SK-N-SH (cell line): ENCODE measurements at regions not wholly inside any gene's neighbourhood (a gene's known extent, or its start where the extent isn't known, plus 50 kb on each side); places are given as distances from the start of the nearest gene placed in this dataset.

Experiments
- CTCF ChIA-PET: fragments of 300-600, 350-600 bp; formaldehyde crosslinking; extraction: SDS; loops from one replicate; lab custom pipeline; 2021; lab: Yijun Ruan, JAX
- POLR2A ChIA-PET: fragments of 350-600 bp; sonication (Branson Sonifier 250); formaldehyde crosslinking; extraction: SDS; loops from one replicate; lab custom pipeline; 2020; ENCODE audit warnings: antibody characterized with exemption, inconsistent platforms; lab: Yijun Ruan, JAX
- DNase-seq: peaks from one replicate; pipeline ENCODE4 v3.0.0; 2012
- H2AFZ ChIP-seq: fragments of 200-600 bp; sonication (generic); 2 replicates; pipeline ENCODE4 v1.8.1; 2016; ENCODE audit warnings: antibody characterized with exemption, mild to moderate bottlenecking, low read depth
- H3F3A ChIP-seq: fragments of 200-600 bp; sonication (generic); replicated peaks from 2 replicates; pipeline ENCODE3; 2016; ENCODE audit warnings: antibody characterized with exemption, mild to moderate bottlenecking; ENCODE audit not compliant: insufficient read depth
- H3K27ac ChIP-seq, 2 experiments: fragments of 200-500 bp in 1 of 2; fragments of 200-600 bp in 1 of 2; sonication (Bioruptor generic) in 1 of 2; sonication (generic), shearing (Covaris generic) in 1 of 2; 2 replicates each; pipeline versions ENCODE4 v1.5.1 to v1.6.1; 2014 to 2016; ENCODE audit warnings: low read depth in 2 of 2, inconsistent platforms in 1 of 2, low read length in 1 of 2, mild to moderate bottlenecking in 1 of 2, mixed read lengths in 1 of 2
- H3K27me3 ChIP-seq: fragments of 200-600 bp; sonication (generic), shearing (Covaris generic); 2 replicates; pipeline ENCODE4 v1.6.1; 2016; ENCODE audit warnings: mixed run types; ENCODE audit not compliant: insufficient read depth
- H3K36me3 ChIP-seq, 2 experiments: fragments of 200-500 bp in 1 of 2; fragments of 200-600 bp in 1 of 2; sonication (Bioruptor generic) in 1 of 2; sonication (generic) in 1 of 2; replicated peaks in 1 of 2; 2 replicates each; pipeline versions ENCODE3 to v1.5.1; 2014 to 2016; ENCODE audit warnings: low read length in 1 of 2, mild to moderate bottlenecking in 1 of 2; ENCODE audit not compliant: insufficient read depth in 2 of 2, control insufficient read depth in 1 of 2
- H3K4me1 ChIP-seq, 2 experiments: fragments of 200-500 bp in 1 of 2; fragments of 200-600 bp in 1 of 2; sonication (Bioruptor generic) in 1 of 2; sonication (generic), shearing (Covaris generic) in 1 of 2; 2 replicates each; pipeline versions ENCODE4 v1.5.1 to v1.6.1; 2014 to 2016; ENCODE audit warnings: low read depth in 1 of 2, low read length in 1 of 2, mixed run types in 1 of 2; ENCODE audit not compliant: insufficient read depth in 2 of 2, control insufficient read depth in 1 of 2
- H3K4me2 ChIP-seq: fragments of 200-600 bp; sonication (generic), shearing (Covaris generic); 2 replicates; pipeline ENCODE4 v1.6.1; 2017; ENCODE audit warnings: mixed run types
- H3K4me3 ChIP-seq, 2 experiments: fragments of 200-500 bp in 1 of 2; fragments of 200-600 bp in 1 of 2; sonication (Bioruptor generic) in 1 of 2; sonication (generic), shearing (Covaris generic) in 1 of 2; 2 replicates each; pipeline versions ENCODE4 v1.5.1 to v1.8.1; 2014 to 2016; ENCODE audit warnings: low read depth in 2 of 2, inconsistent platforms in 1 of 2, low read length in 1 of 2, mild to moderate bottlenecking in 1 of 2, mixed read lengths in 1 of 2, moderate library complexity in 1 of 2
- H3K79me2 ChIP-seq: fragments of 200-600 bp; sonication (generic); 2 replicates; pipeline ENCODE4 v1.8.1; 2017; ENCODE audit warnings: mild to moderate bottlenecking; ENCODE audit not compliant: insufficient read depth
- H3K9ac ChIP-seq: fragments of 200-600 bp; sonication (generic); 2 replicates; pipeline ENCODE4 v1.6.1; 2017; ENCODE audit warnings: mixed run types
- H3K9me2 ChIP-seq: fragments of 200-600 bp; sonication (generic); 2 replicates; pipeline ENCODE4 v1.6.1; 2017; ENCODE audit warnings: mixed run types
- H3K9me3 ChIP-seq: fragments of 200-600 bp; sonication (generic); 2 replicates; pipeline ENCODE4 v1.6.1; 2017; ENCODE audit warnings: mixed run types, mild to moderate bottlenecking, moderate library complexity
- H4K20me1 ChIP-seq: fragments of 200-600 bp; sonication (generic); 2 replicates; pipeline ENCODE4 v1.6.1; 2017; ENCODE audit warnings: mild to moderate bottlenecking, mixed run types; ENCODE audit not compliant: insufficient read depth
- ELF1 ChIP-seq: IDR thresholded peaks from 2 replicates; pipeline ENCODE4 v1.4.0; 2012
- EZH2phosphoT487 ChIP-seq: fragments of 200-600 bp; sonication (generic); IDR thresholded peaks from 2 replicates; pipeline ENCODE4 v1.6.1; 2017; ENCODE audit warnings: low read depth, mixed run types, mild to moderate bottlenecking, antibody characterized with exemption, moderate library complexity, borderline replicate concordance
- FOSL2 ChIP-seq: IDR thresholded peaks from 2 replicates; pipeline ENCODE4 v1.4.0; 2012; ENCODE audit warnings: low read depth, mild to moderate bottlenecking, moderate library complexity, borderline replicate concordance
- FOXJ3 ChIP-seq: sonication (generic); formaldehyde crosslinking; IDR thresholded peaks from 2 replicates; pipeline ENCODE4 v1.5.1; 2020; ENCODE audit warnings: mild to moderate bottlenecking, missing genetic modification reagents
- FOXM1 ChIP-seq: IDR thresholded peaks from 2 replicates; pipeline ENCODE4 v1.4.0; 2012; ENCODE audit warnings: low read depth, mild to moderate bottlenecking
- GABPA ChIP-seq: IDR thresholded peaks from 2 replicates; pipeline ENCODE4 v1.4.0; 2012; ENCODE audit warnings: low read depth, mild to moderate bottlenecking
- GATA2 ChIP-seq: sonication (generic); formaldehyde crosslinking; IDR thresholded peaks from 2 replicates; pipeline ENCODE4 v1.5.0; 2020; ENCODE audit warnings: mild to moderate bottlenecking, missing genetic modification reagents
- MEF2A ChIP-seq: IDR thresholded peaks from 2 replicates; pipeline ENCODE4 v1.4.0; 2012; ENCODE audit warnings: low read depth, borderline replicate concordance
- NFIC ChIP-seq: IDR thresholded peaks from 2 replicates; pipeline ENCODE4 v1.4.0; 2012; ENCODE audit warnings: borderline replicate concordance
- POLR2AphosphoS5 ChIP-seq: IDR thresholded peaks from 2 replicates; pipeline ENCODE4 v1.6.1; 2012; ENCODE audit warnings: low read depth, low read length
- RAD21 ChIP-seq: IDR thresholded peaks from 2 replicates; pipeline ENCODE4 v1.6.1; 2012; ENCODE audit warnings: mild to moderate bottlenecking, low read length
- RCOR1 ChIP-seq: fragments of 150-350 bp; IDR thresholded peaks from 2 replicates; pipeline ENCODE4 v1.6.1; 2017; ENCODE audit warnings: antibody characterized with exemption, low read length
- REST ChIP-seq: IDR thresholded peaks from 2 replicates; pipeline ENCODE4 v1.6.1; 2012; ENCODE audit warnings: mild to moderate bottlenecking, low read depth, low read length, moderate library complexity
- SIN3A ChIP-seq: IDR thresholded peaks from 2 replicates; pipeline ENCODE4 v1.6.1; 2012; ENCODE audit warnings: low read depth, mild to moderate bottlenecking, low read length, moderate library complexity, borderline replicate concordance
- YY1 ChIP-seq: IDR thresholded peaks from 2 replicates; pipeline ENCODE4 v1.4.0; 2012; ENCODE audit warnings: low read depth, mild to moderate bottlenecking
- ZBTB33 ChIP-seq: IDR thresholded peaks from 2 replicates; pipeline ENCODE4 v1.4.0; 2012; ENCODE audit warnings: low read depth, borderline replicate concordance
- WGBS: methylation state at CpG from one replicate; pipeline ENCODE4 v1.1.6; 2017; ENCODE audit warnings: low lambda C conversion rate; 5-methylcytosine and 5-hydroxymethylcytosine counted together
- TF ChIP-seq, protein P1 (sequence below): fragments of 150-350 bp; IDR thresholded peaks from 2 replicates; pipeline ENCODE4 v1.6.1; 2017; ENCODE audit warnings: antibody characterized with exemption, low read length, low read depth, borderline replicate concordance
- TF ChIP-seq, protein P2 (sequence below): IDR thresholded peaks from 2 replicates; pipeline ENCODE4 v1.4.0; 2012; ENCODE audit warnings: low read depth
- TF ChIP-seq, protein P3 (sequence below): IDR thresholded peaks from 2 replicates; pipeline ENCODE4 v1.4.0; 2012; ENCODE audit warnings: low read depth, borderline replicate concordance

DNA sequence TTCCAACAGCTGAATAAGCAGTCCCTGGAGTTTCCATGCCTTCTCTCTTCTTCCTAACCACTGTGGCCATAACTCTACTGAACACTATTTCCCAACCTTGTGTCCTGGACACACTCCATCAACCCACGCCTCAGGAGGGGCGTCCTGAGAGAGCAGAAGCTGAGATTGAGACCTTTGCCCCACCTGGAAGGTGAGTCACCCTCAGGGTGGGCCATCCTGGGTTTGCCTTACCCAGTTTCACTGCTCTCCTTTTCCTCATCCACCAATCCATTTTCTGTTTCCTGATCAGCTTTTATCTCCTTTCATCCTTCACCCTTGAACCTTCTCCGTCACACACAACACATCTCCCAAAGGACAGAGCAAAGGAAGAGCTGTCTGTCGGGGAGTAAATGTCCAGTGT is 91.4 kb downstream of the TMEM130 start:
- H2AFZ ChIP-seq: no peak overlapping the region
- no peak overlapping the region for H3K4me3 ChIP-seq
- WGBS: 22% methylated on average over 4 of the region's 4 CpGs
- no peaks in the 10 kb centered on the region for H3K36me3 ChIP-seq
- H3K4me2 ChIP-seq: no peak overlapping the region
- H3K4me1 ChIP-seq: peaks cover 0 to 3% of the 10 kb centered on the region in 2 experiments; a peak in 1 of 4 replicates
- H3K9me3 ChIP-seq: no peaks in the 10 kb centered on the region
- ChIA-PET POLR2A (no interaction called here), CTCF (interaction anchor here (1.0 to 1.4 kb wide), 4 partner anchors 10 to 58 kb away, joined by 3 to 4 read pairs (median 4); no protein-coding TSS in a partner anchor)
- no peaks in the 10 kb centered on the region for H4K20me1 ChIP-seq
- no peaks in the 10 kb centered on the region for H3F3A ChIP-seq
- no peaks in the 10 kb centered on the region for H3K79me2 ChIP-seq
- H3K9ac ChIP-seq: no peak overlapping the region
- no peak for DNase-seq
- TF ChIP-seq, protein P1, sequence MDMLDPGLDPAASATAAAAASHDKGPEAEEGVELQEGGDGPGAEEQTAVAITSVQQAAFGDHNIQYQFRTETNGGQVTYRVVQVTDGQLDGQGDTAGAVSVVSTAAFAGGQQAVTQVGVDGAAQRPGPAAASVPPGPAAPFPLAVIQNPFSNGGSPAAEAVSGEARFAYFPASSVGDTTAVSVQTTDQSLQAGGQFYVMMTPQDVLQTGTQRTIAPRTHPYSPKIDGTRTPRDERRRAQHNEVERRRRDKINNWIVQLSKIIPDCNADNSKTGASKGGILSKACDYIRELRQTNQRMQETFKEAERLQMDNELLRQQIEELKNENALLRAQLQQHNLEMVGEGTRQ: no peak
- TF ChIP-seq MEF2A (no peak), FOSL2 (no peak), FOXJ3 (CRISPR knock-in tag) (no peak), ZBTB33 (no peak), RCOR1 (no peak), REST (no peak), YY1 (no peak), RAD21 (no peak), ELF1 (no peak), GABPA (no peak), EZH2phosphoT487 (no peak), POLR2AphosphoS5 (no peak), GATA2 (CRISPR knock-in tag) (no peak), FOXM1 (no peak), SIN3A (no peak), NFIC (no peak)
- TF ChIP-seq, protein P2, sequence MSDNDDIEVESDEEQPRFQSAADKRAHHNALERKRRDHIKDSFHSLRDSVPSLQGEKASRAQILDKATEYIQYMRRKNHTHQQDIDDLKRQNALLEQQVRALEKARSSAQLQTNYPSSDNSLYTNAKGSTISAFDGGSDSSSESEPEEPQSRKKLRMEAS: no peak
- TF ChIP-seq, protein P3, sequence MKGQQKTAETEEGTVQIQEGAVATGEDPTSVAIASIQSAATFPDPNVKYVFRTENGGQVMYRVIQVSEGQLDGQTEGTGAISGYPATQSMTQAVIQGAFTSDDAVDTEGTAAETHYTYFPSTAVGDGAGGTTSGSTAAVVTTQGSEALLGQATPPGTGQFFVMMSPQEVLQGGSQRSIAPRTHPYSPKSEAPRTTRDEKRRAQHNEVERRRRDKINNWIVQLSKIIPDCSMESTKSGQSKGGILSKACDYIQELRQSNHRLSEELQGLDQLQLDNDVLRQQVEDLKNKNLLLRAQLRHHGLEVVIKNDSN: no peak
- TF ChIP-seq, all 33 proteins: peak for 0
- Histone ChIP-seq H3K9me2 (no peaks in the 10 kb centered on the region), H3K27ac (no peak overlapping the region), H3K27me3 (no peaks in the 10 kb centered on the region)
